Activated T-cell treated with anti-CD3 and anti-CD28 coated beads, Interleukin-2, amount 50 U/mL, for 24 hours (primary cell): ENCODE measurements at regions not wholly inside any gene's neighbourhood (a gene's known extent, or its start where the extent isn't known, plus 50 kb on each side); places are given as distances from the start of the nearest gene placed in this dataset.
"Not testable (repeated sequence)": the region's sequence is repeated elsewhere in the genome, so short reads cannot be mapped to it uniquely, and the experiment has no call there.

Source experiments
- DNase-seq: peaks from one replicate; pipeline ENCODE4 v3.0.0-alpha.2; 2020
- H3K27ac Mint-ChIP-seq: 2 replicates; pipeline ENCODE4 v1.8.0; 2020; ENCODE audit warnings: mild to moderate bottlenecking, mixed read lengths
- H3K27me3 Mint-ChIP-seq: 2 replicates; pipeline ENCODE4 v1.8.0; 2020; ENCODE audit warnings: mixed read lengths
- H3K36me3 Mint-ChIP-seq: 2 replicates; pipeline ENCODE4 v1.8.0; 2020; ENCODE audit warnings: low read depth, mixed read lengths
- H3K4me1 Mint-ChIP-seq: 2 replicates; pipeline ENCODE4 v1.8.0; 2020; ENCODE audit warnings: low read depth, mixed read lengths
- H3K4me3 Mint-ChIP-seq: 2 replicates; pipeline ENCODE4 v1.8.0; 2020; ENCODE audit warnings: mild to moderate bottlenecking, moderate library complexity, mixed read lengths
- H3K9me3 Mint-ChIP-seq: 2 replicates; pipeline ENCODE4 v1.8.0; 2020; ENCODE audit warnings: mixed read lengths

DNA sequence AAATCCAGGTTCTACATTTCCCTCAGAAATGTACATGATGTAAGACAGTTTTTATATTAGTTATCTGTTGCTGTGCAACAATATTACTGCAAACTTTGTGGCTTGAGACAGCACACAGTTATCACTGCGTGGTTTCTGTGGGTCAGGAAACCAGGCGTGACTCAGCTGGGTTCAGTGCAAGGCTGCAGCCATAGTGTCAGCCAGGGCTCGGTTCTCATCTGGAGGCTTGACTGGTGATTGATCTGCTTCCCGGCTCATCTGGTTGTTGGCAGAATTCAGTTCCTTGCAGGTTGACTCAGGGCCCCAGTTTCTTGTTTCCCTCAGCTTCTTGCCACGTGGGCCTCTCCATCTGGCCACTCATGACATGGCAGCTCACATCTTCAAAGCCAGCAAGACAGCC, 146.8 kb upstream of the ROPN1B start:
- H3K36me3 Mint-ChIP-seq, H3K27ac Mint-ChIP-seq, H3K27me3 Mint-ChIP-seq, DNase-seq, H3K4me1 Mint-ChIP-seq, H3K4me3 Mint-ChIP-seq: not testable (repeated sequence)
- peaks cover 15% of the 10 kb centered on the region for H3K9me3 Mint-ChIP-seq

DNA sequence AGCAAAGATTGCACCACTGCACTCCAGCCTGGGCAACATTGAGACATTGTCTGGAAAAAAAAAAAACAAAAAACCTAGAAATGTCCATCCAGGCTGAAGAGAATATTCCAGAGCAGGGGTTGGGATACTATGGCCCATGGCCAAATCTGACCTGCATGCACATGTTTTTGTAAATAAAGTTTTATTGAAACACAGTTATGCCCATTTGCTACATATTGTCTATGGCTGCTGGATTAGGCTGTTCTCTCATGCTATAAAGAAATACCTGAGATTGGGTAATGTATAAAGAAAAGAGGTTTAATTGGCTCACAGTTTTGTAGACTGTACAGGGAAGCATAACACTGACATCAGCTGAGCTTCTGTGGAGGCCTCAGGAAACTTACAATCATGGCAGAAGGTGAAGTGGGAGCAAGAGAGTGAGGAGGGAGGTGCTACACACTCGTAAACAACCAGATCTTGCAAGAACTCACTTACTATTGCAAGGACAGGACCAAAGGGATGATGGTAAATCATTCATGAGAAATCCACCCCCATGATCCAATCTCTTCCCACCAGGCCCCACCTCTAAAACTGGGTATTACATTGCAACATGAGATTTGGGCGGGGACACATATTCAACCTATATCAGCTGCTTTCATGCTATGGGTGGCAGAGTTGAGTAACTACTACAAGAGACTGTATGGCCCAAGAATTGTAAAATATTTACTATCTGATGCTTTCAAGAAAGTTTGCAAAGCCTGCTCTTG, 137.8 kb upstream of the ROPN1B start:
- not testable (repeated sequence) for H3K27ac Mint-ChIP-seq, H3K36me3 Mint-ChIP-seq, H3K4me1 Mint-ChIP-seq, H3K4me3 Mint-ChIP-seq, DNase-seq, H3K27me3 Mint-ChIP-seq
- H3K9me3 Mint-ChIP-seq = peaks cover 18% of the 10 kb centered on the region

DNA sequence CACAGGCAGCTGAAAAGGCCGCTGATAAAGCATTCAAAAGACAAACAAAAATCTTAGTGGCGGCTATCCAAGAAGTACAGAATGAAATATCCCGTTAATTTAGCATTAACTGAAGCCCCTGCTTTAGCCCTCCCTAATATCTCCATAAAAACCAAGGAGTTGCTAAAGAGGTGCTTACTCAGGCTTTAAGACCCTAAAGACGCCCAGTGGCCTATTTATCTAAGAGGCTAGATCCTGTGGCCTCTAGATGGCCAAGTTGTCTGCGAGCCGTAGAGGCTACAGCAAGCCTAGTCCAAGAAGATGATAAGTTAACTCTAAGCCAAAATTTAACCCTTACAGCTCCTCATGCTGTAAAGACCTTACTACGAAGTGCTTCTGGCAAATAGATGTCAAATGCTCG, 133.4 kb upstream of the ROPN1B start:
- H3K27me3 Mint-ChIP-seq, H3K9me3 Mint-ChIP-seq, H3K36me3 Mint-ChIP-seq, H3K27ac Mint-ChIP-seq, H3K4me3 Mint-ChIP-seq, DNase-seq: not testable (repeated sequence)
- H3K4me1 Mint-ChIP-seq = peaks cover 11% of the 10 kb centered on the region

DNA sequence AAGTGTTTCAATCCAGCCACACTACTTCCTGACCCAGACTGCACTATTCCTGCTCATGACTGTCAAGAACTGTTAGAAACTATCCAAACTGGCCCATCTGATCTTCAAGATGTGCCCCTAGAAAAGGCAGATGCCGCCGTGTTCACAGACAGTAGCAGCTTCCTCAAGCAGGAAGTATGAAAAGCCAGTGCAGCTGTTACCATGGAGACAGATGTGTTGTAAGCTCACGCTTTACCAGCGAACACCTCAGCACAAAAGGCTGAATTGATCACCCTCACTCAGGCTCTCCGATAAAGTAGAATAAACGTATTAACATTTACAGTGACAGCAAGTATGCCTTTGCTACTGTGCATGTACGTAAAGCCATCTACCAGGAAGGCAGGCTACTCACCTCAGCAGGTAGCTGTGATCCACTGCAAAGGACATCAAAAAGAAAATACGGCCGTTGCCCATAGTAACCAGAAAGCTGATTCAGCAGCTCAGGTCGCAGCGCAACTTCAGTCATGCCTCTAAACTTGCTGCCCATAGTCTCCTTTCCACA, 132.9 kb upstream of the ROPN1B start:
- H3K4me1 Mint-ChIP-seq = peaks cover 11% of the 10 kb centered on the region
- DNase-seq, H3K27me3 Mint-ChIP-seq, H3K36me3 Mint-ChIP-seq, H3K9me3 Mint-ChIP-seq: not testable (repeated sequence)
- H3K27ac Mint-ChIP-seq = peak overlapping the region; percentile 12
- peak overlapping the region; percentile 36 for H3K4me3 Mint-ChIP-seq

DNA sequence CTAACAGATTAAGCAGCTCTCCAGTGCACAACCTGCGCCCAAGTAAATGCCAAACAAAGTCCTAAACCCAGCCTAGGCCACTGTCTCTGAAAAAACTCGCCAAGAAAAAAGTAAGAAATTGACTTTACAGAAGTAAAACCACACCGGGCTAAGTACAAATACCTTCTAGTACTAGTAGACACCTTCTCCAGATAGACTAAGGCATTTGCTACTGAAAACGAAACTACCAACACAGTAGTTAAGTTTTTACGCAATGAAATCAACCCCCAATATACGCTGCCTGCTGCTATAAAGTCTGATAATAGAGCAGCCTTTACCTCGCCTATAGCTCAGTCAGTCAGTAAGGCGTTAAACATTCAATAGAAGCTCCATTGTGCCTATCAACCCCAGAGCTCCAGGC, 132.2 kb upstream of the ROPN1B start:
- DNase-seq, H3K9me3 Mint-ChIP-seq, H3K36me3 Mint-ChIP-seq, H3K27me3 Mint-ChIP-seq: not testable (repeated sequence)
- peak overlapping the region; percentile 30 for H3K4me3 Mint-ChIP-seq
- H3K27ac Mint-ChIP-seq = peak overlapping the region; percentile 12
- H3K4me1 Mint-ChIP-seq = peaks cover 11% of the 10 kb centered on the region

DNA sequence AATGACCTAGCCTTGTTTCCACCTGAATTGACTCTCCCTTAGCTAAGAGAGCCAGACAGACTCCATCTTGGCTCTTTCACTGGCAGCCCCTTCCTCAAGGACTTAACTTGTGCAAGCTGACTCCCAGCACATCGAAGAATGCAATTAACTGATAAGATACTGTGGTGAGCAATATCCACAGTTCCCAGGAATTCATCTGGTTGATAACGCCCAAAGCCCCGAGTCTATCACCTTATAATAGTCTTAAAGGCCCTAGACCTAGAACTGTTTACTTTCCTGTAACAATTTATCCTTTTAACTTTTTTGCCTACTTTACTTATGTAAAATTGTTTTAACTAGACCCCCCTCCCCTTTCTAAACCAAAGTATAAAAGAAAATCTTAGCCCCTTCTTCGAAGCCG, 130.1 kb upstream of the ROPN1B start:
- H3K4me3 Mint-ChIP-seq, DNase-seq, H3K27ac Mint-ChIP-seq, H3K36me3 Mint-ChIP-seq, H3K27me3 Mint-ChIP-seq, H3K9me3 Mint-ChIP-seq: not testable (repeated sequence)
- H3K4me1 Mint-ChIP-seq = peaks cover 17% of the 10 kb centered on the region

DNA sequence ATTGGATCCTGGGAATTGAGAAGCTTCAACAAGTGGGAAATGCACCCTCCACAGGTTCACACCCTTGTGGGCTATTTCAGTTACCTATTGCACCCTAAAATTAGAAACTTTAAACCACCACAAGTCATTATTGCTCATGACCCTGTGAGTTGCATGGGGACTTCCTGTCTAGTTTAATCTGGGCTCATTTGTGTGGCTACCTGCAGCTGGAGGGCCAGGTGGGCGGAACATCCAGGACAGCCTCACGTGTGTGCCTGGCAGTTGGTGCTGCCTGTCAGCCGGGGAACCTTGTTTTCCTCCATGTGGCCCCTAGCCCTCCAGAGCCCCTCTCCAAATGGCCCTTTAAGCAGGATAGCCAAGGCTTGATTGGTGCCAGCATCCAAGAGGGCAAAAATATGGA, 128.5 kb upstream of the ROPN1B start:
- DNase-seq, H3K9me3 Mint-ChIP-seq: not testable (repeated sequence)
- peaks cover 17% of the 10 kb centered on the region for H3K4me1 Mint-ChIP-seq

DNA sequence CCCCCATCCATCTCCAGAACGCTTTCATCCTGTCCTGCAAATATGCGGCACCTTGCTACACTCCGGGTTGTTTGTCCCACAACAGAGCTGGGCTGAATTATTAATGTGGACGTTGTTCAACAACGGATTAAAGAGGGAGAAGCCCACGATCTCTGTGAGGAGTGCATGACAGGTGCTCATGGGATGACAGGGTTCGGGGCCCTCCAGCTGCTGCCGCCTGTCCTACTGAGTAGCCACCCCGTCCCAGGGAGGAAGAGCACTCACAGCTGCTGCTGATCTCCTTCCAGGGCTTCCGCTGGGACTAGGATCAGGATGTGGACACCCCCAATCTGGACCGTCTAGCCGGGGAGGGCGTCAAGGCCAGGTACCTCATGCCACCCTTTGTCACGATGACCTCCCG, 121.0 kb upstream of the ROPN1B start:
- not testable (repeated sequence) for DNase-seq, H3K4me3 Mint-ChIP-seq, H3K27me3 Mint-ChIP-seq, H3K27ac Mint-ChIP-seq, H3K36me3 Mint-ChIP-seq, H3K4me1 Mint-ChIP-seq, H3K9me3 Mint-ChIP-seq

More for the DNA sequence above, 128.5 kb upstream of the ROPN1B start:
- H3K27ac Mint-ChIP-seq, H3K4me3 Mint-ChIP-seq, H3K36me3 Mint-ChIP-seq, H3K27me3 Mint-ChIP-seq: not testable (repeated sequence)

DNA sequence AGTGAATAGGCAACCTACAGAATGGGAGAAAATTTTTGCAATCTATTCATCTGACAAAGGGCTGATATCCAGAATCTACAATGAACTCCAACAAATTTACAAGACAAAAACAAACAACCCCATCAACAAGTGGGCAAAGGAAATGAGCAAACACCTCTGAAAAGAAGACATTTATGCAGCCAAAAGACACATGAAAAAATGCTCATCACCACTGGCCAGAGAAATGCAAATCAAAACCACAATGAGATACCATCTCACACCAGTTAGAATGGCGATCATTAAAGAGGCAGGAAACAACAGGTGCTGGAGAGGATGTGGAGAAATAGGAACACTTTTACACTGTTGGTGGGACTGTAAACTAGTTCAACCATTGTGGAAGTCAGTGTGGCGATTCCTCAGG, 114.0 kb upstream of the ROPN1B start:
- not testable (repeated sequence) for DNase-seq, H3K9me3 Mint-ChIP-seq, H3K36me3 Mint-ChIP-seq, H3K4me1 Mint-ChIP-seq, H3K4me3 Mint-ChIP-seq, H3K27ac Mint-ChIP-seq, H3K27me3 Mint-ChIP-seq

DNA sequence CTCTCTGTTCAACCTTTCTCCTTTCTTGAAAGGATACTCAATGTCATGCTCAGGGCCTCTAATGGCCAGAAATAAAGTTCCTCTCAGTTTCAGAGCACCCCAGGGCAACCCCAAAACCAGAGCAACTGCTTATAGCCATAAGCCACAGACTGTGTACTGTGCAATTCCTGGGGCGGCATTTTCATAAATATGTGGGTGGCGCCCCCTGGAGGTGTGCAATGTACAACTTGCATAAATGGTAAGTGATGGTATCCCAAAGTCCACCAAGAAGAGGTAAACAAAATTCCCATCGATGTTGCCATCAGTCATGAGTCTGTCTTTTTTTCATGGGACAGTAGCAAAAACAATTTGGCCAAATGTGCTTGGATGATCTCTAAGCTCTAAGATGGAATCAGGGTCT, 108.4 kb upstream of the ROPN1B start:
- H3K9me3 Mint-ChIP-seq, H3K27me3 Mint-ChIP-seq, H3K4me3 Mint-ChIP-seq, H3K27ac Mint-ChIP-seq, H3K36me3 Mint-ChIP-seq, H3K4me1 Mint-ChIP-seq, DNase-seq: not testable (repeated sequence)

DNA sequence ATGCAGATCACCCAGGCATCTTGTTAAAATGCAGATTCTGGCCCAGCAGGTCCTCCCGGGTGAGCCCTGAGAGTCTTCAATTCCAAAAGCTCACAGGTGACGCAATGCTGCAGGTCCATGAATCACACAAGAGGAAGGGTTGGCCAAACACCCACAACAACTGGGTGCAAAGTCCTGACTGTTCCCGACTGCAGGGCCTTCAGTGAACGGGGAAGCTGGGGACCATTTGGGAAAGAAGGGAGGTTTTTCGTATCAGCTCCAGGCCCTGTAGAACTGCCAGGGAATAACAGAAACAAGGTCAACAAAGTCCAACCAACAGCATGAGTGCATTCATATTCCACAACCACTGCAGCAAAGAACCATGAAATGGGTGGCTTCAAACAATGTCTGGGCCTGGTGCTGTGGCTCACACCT, 106.1 kb upstream of the ROPN1B start:
- H3K36me3 Mint-ChIP-seq, H3K4me1 Mint-ChIP-seq, H3K4me3 Mint-ChIP-seq, H3K27ac Mint-ChIP-seq, H3K27me3 Mint-ChIP-seq, H3K9me3 Mint-ChIP-seq, DNase-seq: not testable (repeated sequence)

DNA sequence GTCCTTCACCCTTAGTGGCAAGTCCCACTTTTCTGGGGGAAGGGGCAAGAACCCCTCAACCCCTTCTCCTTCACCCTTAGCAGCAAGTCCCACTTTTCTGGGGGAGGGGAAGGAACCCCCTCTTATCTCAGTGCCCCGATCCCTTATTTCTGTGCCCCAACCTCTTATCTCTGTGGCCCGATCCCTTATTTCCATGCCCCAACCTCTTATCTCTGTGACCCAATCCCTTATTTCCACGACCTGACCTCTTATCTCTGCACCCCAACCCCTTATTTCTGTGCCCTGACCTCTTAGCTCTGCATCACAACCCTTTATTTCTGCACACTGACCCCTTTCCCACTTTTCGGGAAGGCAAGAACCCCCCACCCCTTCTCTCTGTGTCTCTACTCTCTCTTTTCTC, 104.4 kb upstream of the ROPN1B start:
- H3K36me3 Mint-ChIP-seq, H3K27me3 Mint-ChIP-seq, DNase-seq, H3K4me3 Mint-ChIP-seq, H3K4me1 Mint-ChIP-seq, H3K27ac Mint-ChIP-seq, H3K9me3 Mint-ChIP-seq: not testable (repeated sequence)

DNA sequence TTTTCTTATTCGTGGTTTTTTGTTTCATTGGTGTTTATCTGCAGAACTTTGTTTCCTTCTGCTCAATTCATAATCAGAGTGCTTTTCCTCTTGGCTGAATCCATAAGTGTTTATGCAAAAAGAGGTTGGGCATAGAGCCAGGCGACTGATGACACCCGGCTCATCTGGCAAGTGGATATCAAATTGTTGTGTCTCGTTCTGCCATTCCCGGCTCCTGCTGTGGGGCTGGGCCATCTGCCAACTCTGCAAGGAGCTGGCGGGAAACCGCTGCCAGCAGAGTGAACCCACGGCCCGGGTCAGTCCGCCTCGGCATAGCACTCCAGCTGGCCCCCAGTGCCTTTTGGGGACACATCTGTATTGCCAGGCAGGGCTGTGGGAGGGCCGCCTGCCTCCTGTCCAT, 83.0 kb upstream of the ROPN1B start:
- peaks cover 26% of the 10 kb centered on the region for H3K36me3 Mint-ChIP-seq

DNA sequence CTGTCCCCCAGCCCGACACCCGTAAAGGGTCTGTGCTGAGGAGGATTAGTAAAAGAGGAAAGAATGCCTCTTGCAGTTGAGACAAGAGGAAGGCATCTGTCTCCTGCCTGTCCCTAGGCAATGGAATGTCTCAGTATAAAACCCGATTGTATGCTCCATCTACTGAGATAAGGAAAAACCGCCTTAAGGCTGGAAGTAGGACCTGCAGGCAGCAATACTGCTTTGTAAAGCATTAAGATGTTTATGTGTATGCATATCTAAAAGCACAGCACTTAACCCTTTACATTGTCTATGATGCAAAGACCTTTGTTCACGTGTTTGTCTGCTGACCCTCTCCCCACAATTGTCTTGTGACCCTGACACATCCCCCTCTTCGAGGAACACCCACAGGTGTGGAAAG, 69.8 kb upstream of the ROPN1B start:
- not testable (repeated sequence) for H3K9me3 Mint-ChIP-seq, H3K27me3 Mint-ChIP-seq, H3K4me3 Mint-ChIP-seq, DNase-seq, H3K4me1 Mint-ChIP-seq, H3K27ac Mint-ChIP-seq, H3K36me3 Mint-ChIP-seq

More for the DNA sequence above, 83.0 kb upstream of the ROPN1B start:
- H3K4me3 Mint-ChIP-seq, DNase-seq, H3K27ac Mint-ChIP-seq, H3K27me3 Mint-ChIP-seq, H3K4me1 Mint-ChIP-seq: not testable (repeated sequence)
- H3K9me3 Mint-ChIP-seq = peaks cover 22% of the 10 kb centered on the region

DNA sequence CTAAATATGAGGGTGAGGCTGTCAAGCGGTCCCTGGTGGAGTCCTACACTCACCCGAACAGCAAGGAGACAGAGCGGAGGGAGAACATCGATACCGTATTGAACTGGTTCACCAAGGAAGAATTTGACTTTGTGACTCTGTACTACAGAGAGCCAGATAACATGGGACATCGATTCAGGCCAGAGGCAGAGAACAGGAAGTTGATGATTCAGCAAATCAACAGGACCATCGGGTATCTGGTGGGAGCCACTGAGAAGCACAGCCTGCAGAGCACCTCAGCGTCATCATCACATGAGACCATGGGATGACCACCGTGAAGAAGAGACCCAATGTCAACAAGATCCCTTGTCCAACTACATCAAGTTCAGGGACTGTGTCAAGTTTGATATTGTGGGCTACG, 67.5 kb upstream of the ROPN1B start:
- H3K4me3 Mint-ChIP-seq, H3K36me3 Mint-ChIP-seq, H3K27me3 Mint-ChIP-seq, H3K4me1 Mint-ChIP-seq, H3K27ac Mint-ChIP-seq, H3K9me3 Mint-ChIP-seq, DNase-seq: not testable (repeated sequence)
